Duodenal mucosa (tissue), 2 donors: ENCODE measurements at regions not wholly inside any gene's neighbourhood (a gene's known extent, or its start where the extent isn't known, plus 50 kb on each side); places are given as distances from the start of the nearest gene placed in this dataset.
"Not testable (repeated sequence)": the region's sequence is repeated elsewhere in the genome, so short reads cannot be mapped to it uniquely, and the experiment has no call there.

ENCODE experiments used
- H3K27ac ChIP-seq: one replicate; pipeline ENCODE4 v1.7.0; 2013; ENCODE audit warnings: low read depth, low read length
- H3K27me3 ChIP-seq, 2 donors: one replicate each; pipeline ENCODE4 v1.7.0; 2013; ENCODE audit warnings: low read length in 2 of 2, control low read depth in 1 of 2; ENCODE audit not compliant: insufficient read depth in 2 of 2, control insufficient read depth in 1 of 2
- H3K36me3 ChIP-seq, 2 donors: one replicate each; pipeline ENCODE4 v1.7.0; 2013; ENCODE audit warnings: low read length in 2 of 2, control low read depth in 1 of 2; ENCODE audit not compliant: insufficient read depth in 2 of 2, control insufficient read depth in 1 of 2
- H3K4me1 ChIP-seq, 2 donors: one replicate each; pipeline ENCODE4 v1.7.0; 2013; ENCODE audit warnings: low read length in 2 of 2, control low read depth in 1 of 2; ENCODE audit not compliant: insufficient read depth in 2 of 2, control insufficient read depth in 1 of 2
- H3K4me3 ChIP-seq, 2 donors: one replicate each; pipeline ENCODE4 v1.7.0; 2013; ENCODE audit warnings: low read length in 2 of 2, low read depth in 1 of 2
- H3K9ac ChIP-seq, 2 donors: one replicate each; pipeline ENCODE4 v1.7.0; 2013; ENCODE audit warnings: low read length in 2 of 2, low read depth in 1 of 2
- H3K9me3 ChIP-seq, 2 donors: one replicate each; pipeline ENCODE4 v1.7.0; 2013; ENCODE audit warnings: low read length in 2 of 2, control low read depth in 1 of 2; ENCODE audit not compliant: control insufficient read depth in 1 of 2

GRCh38 chr6:115544765-115545671, 515.7 kb downstream of the FRK start:
- Histone ChIP-seq H3K36me3 (no peaks in the 10 kb centered on the region), H3K4me1 (no peaks in the 10 kb centered on the region), H3K4me3 (no peak overlapping the region)

GRCh38 chr6:115540077-115540869, 520.4 kb downstream of the FRK start:
- H3K9me3 ChIP-seq = no peaks in the 10 kb centered on the region
- no peak overlapping the region for H3K4me3 ChIP-seq
- no peak overlapping the region for H3K27ac ChIP-seq
- H3K27me3 ChIP-seq = no peaks in the 10 kb centered on the region
- no peaks in the 10 kb centered on the region for H3K4me1 ChIP-seq
- H3K36me3 ChIP-seq = no peaks in the 10 kb centered on the region
- H3K9ac ChIP-seq = no peak overlapping the region

More at GRCh38 chr6:115544765-115545671, 515.7 kb downstream of the FRK start:
- Histone ChIP-seq H3K9ac (no peak overlapping the region), H3K9me3 (no peaks in the 10 kb centered on the region), H3K27me3 (no peaks in the 10 kb centered on the region), H3K27ac (no peak overlapping the region)

GRCh38 chr6:115539531-115539930, 521.2 kb downstream of the FRK start:
- no peaks in the 10 kb centered on the region for H3K36me3 ChIP-seq

DNA sequence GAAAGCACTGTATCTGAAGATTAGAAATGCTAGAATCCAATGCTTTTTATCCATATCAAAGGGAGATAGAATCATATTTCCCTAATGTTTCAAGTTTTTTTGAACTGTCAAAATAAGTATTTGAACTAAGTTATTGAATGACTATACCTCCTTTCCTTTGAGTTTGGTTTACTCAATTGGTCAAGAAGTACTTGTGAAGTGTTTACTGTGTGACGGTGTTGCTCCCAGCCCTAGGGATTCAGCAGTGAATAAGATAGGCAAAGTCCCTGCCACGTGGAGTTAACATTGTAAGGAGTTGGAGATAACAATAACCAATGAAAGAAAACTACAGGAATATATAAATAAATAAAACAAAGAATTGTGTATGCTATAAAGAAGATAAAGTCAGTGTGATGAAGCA, 535.9 kb downstream of the FRK start:
- Histone ChIP-seq H3K27me3 (no peaks in the 10 kb centered on the region), H3K9ac (no peak overlapping the region), H3K36me3 (no peaks in the 10 kb centered on the region), H3K9me3 (peaks cover 0 to 3% of the 10 kb centered on the region in 2 donors), H3K4me3 (no peak overlapping the region), H3K4me1 (no peaks in the 10 kb centered on the region), H3K27ac (no peak overlapping the region)

More at GRCh38 chr6:115539531-115539930, 521.2 kb downstream of the FRK start:
- Histone ChIP-seq H3K9ac (no peak overlapping the region), H3K27ac (no peak overlapping the region), H3K27me3 (no peaks in the 10 kb centered on the region), H3K9me3 (no peaks in the 10 kb centered on the region), H3K4me1 (no peaks in the 10 kb centered on the region), H3K4me3 (no peak overlapping the region)

GRCh38 chr6:115521747-115522146, 538.9 kb downstream of the FRK start:
- not testable (repeated sequence) for H3K9me3 ChIP-seq, H3K4me1 ChIP-seq, H3K9ac ChIP-seq, H3K36me3 ChIP-seq, H3K4me3 ChIP-seq, H3K27me3 ChIP-seq, H3K27ac ChIP-seq

- H3K4me3 ChIP-seq = no peak overlapping the region
- H3K9me3 ChIP-seq = no peaks in the 10 kb centered on the region
- no peak overlapping the region for H3K27ac ChIP-seq
- H3K27me3 ChIP-seq = no peaks in the 10 kb centered on the region
- H3K9ac ChIP-seq = no peak overlapping the region
- no peaks in the 10 kb centered on the region for H3K4me1 ChIP-seq
- H3K36me3 ChIP-seq = no peaks in the 10 kb centered on the region
These were observed 546.0 kb downstream of the FRK start for GRCh38 chr6:115514656-115515055.

- Histone ChIP-seq H3K4me1 (no peaks in the 10 kb centered on the region), H3K9me3 (no peaks in the 10 kb centered on the region), H3K27ac (no peak overlapping the region), H3K9ac (no peak overlapping the region), H3K36me3 (no peaks in the 10 kb centered on the region), H3K27me3 (no peaks in the 10 kb centered on the region), H3K4me3 (no peak overlapping the region)
These were observed 547.8 kb downstream of the FRK start for GRCh38 chr6:115512923-115513322.

DNA sequence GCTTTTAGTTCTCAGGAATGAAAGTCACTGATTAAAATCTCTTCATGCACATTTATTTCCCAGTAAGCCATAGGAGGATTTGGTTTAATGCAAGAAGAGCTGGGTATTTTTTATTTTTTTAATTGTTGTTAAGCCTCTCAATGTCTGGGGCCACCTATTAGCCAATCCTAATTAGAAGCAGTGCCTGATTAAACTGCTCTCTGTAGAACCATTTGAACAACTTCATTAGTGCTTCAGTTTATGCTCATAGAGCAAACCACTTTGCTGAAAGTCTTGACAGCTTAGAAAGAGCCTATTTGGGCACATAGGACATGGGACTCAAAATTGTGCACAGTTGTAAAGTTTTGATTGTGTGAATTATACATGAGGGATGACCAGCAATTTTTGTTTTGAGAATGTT, 548.9 kb downstream of the FRK start:
- H3K27me3 ChIP-seq = no peaks in the 10 kb centered on the region
- no peak overlapping the region for H3K27ac ChIP-seq
- H3K4me3 ChIP-seq = no peak overlapping the region
- H3K9ac ChIP-seq = no peak overlapping the region
- no peaks in the 10 kb centered on the region for H3K4me1 ChIP-seq
- H3K36me3 ChIP-seq = no peaks in the 10 kb centered on the region
- no peaks in the 10 kb centered on the region for H3K9me3 ChIP-seq

- not testable (repeated sequence) for H3K4me1 ChIP-seq, H3K27me3 ChIP-seq, H3K9ac ChIP-seq, H3K36me3 ChIP-seq, H3K4me3 ChIP-seq, H3K27ac ChIP-seq, H3K9me3 ChIP-seq
These were observed 558.3 kb downstream of the FRK start for GRCh38 chr6:115502432-115502831.

DNA sequence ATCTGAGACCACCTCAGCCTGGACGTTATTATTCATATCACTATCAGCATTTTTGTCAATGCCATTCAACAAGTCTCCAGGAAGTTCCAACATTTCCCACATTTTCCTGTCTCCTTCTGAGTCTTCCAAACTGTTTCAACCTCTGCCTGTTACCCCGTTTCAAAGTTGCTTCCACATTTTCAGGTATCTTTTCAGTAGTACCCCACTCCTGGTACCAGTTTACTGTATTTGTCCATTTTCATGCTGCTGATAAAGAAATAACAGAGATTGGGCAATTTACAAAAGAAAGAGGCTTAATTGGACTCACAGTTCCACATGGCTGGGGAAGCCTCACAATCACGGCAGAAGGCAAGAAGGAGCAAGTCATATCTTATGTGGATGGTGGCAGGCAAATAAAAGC, 565.5 kb downstream of the FRK start:
- Histone ChIP-seq H3K4me3 (no peak overlapping the region), H3K9ac (no peak overlapping the region)

More for the DNA sequence above, 565.5 kb downstream of the FRK start:
- Histone ChIP-seq H3K36me3 (no peaks in the 10 kb centered on the region), H3K9me3 (peaks cover 0 to 5% of the 10 kb centered on the region in 2 donors), H3K4me1 (no peaks in the 10 kb centered on the region), H3K27ac (no peak overlapping the region), H3K27me3 (no peaks in the 10 kb centered on the region)
